Mesenchymal stem cell (in vitro differentiated cells and primary cell): ENCODE measurements at regions not wholly inside any gene's neighbourhood (a gene's known extent, or its start where the extent isn't known, plus 50 kb on each side); places are given as distances from the start of the nearest gene placed in this dataset.

ENCODE experiments used
- DNase-seq: peaks from one replicate; pipeline ENCODE4 v3.0.0-alpha.2; 2013
- H2AFZ ChIP-seq: one replicate; pipeline ENCODE4 v1.6.1; 2013; ENCODE audit warnings: low read depth, mild to moderate bottlenecking, control low read depth, inconsistent platforms, low read length, moderate library complexity
- H2AK5ac ChIP-seq: 2 replicates; pipeline ENCODE4 v1.6.1; 2013; ENCODE audit warnings: low read length, moderate library complexity, mild to moderate bottlenecking, inconsistent platforms; ENCODE audit not compliant: severe bottlenecking
- H2BK120ac ChIP-seq: one replicate; pipeline ENCODE4 v1.6.1; 2013; ENCODE audit warnings: low read depth, mild to moderate bottlenecking, inconsistent platforms, low read length, moderate library complexity
- H2BK12ac ChIP-seq, 2 experiments: one replicate each; pipeline ENCODE4 v1.6.1; 2013; ENCODE audit warnings: inconsistent platforms in 2 of 2, low read length in 2 of 2, mild to moderate bottlenecking in 2 of 2, moderate library complexity in 2 of 2, control low read depth in 1 of 2
- H2BK15ac ChIP-seq: one replicate; pipeline ENCODE4 v1.6.1; 2013; ENCODE audit warnings: mild to moderate bottlenecking, low read depth, inconsistent platforms; ENCODE audit not compliant: poor library complexity, severe bottlenecking
- H2BK5ac ChIP-seq: 2 replicates; pipeline ENCODE4 v1.6.1; 2013; ENCODE audit warnings: low read depth, mild to moderate bottlenecking, low read length, control low read depth, inconsistent platforms; ENCODE audit not compliant: poor library complexity, severe bottlenecking
- H3K14ac ChIP-seq, 2 experiments: one replicate each; pipeline ENCODE4 v1.6.1; 2013; ENCODE audit warnings: inconsistent platforms in 2 of 2, low read length in 2 of 2, control low read depth in 1 of 2, mild to moderate bottlenecking in 1 of 2, moderate library complexity in 1 of 2
- H3K18ac ChIP-seq, 2 experiments: one replicate each; pipeline ENCODE4 v1.6.1; 2013; ENCODE audit warnings: inconsistent platforms in 2 of 2, low read length in 2 of 2, control low read depth in 1 of 2, low read depth in 1 of 2, mild to moderate bottlenecking in 1 of 2
- H3K23ac ChIP-seq, 2 experiments: one replicate each; pipeline ENCODE4 v1.6.1; 2013; ENCODE audit warnings: inconsistent platforms in 2 of 2, low read length in 2 of 2, mild to moderate bottlenecking in 2 of 2, moderate library complexity in 2 of 2, control low read depth in 1 of 2
- H3K27ac ChIP-seq: 2 replicates; pipeline ENCODE4 v1.5.1; 2013; ENCODE audit warnings: mild to moderate bottlenecking, moderate library complexity, low read length, control low read depth, inconsistent platforms; ENCODE audit not compliant: poor library complexity, severe bottlenecking
- H3K27me3 ChIP-seq, 2 experiments: 2 replicates each; pipeline versions ENCODE4 v1.6.1 to v1.7.0; 2013; ENCODE audit warnings: low read length in 2 of 2, mild to moderate bottlenecking in 2 of 2, moderate library complexity in 2 of 2, control low read depth in 1 of 2, inconsistent platforms in 1 of 2; ENCODE audit not compliant: control insufficient read depth in 1 of 2, insufficient read depth in 1 of 2
- H3K36me3 ChIP-seq, 2 experiments: 2 replicates each; pipeline versions ENCODE4 v1.6.1 to v1.7.0; 2013; ENCODE audit warnings: low read length in 2 of 2, control low read depth in 1 of 2, inconsistent platforms in 1 of 2, low read depth in 1 of 2, mild to moderate bottlenecking in 1 of 2; ENCODE audit not compliant: insufficient read depth in 2 of 2, control insufficient read depth in 1 of 2
- H3K4ac ChIP-seq, 2 experiments: one replicate each; pipeline ENCODE4 v1.6.1; 2013; ENCODE audit warnings: inconsistent platforms in 2 of 2, low read length in 2 of 2, mild to moderate bottlenecking in 2 of 2, moderate library complexity in 2 of 2, control low read depth in 1 of 2, low read depth in 1 of 2
- H3K4me1 ChIP-seq: 2 replicates; pipeline ENCODE4 v1.6.1; 2013; ENCODE audit warnings: low read depth, low read length, control low read depth; ENCODE audit not compliant: control insufficient read depth, insufficient read depth
- H3K4me2 ChIP-seq: 2 replicates; pipeline ENCODE4 v1.6.1; 2013; ENCODE audit warnings: low read length, mild to moderate bottlenecking, inconsistent platforms; ENCODE audit not compliant: poor library complexity, severe bottlenecking
- H3K4me3 ChIP-seq, 2 experiments: 2 replicates each; pipeline versions ENCODE4 v1.5.1 to v1.7.0; 2013; ENCODE audit warnings: low read length in 2 of 2, mild to moderate bottlenecking in 2 of 2, control low read depth in 1 of 2, low read depth in 1 of 2; ENCODE audit not compliant: insufficient read depth in 1 of 2
- H3K79me1 ChIP-seq: replicated peaks from 2 replicates; pipeline ENCODE4 v1.6.1; 2013; ENCODE audit warnings: mild to moderate bottlenecking, control low read depth, low read length, inconsistent platforms; ENCODE audit not compliant: poor library complexity, severe bottlenecking
- H3K9ac ChIP-seq: 2 replicates; pipeline ENCODE4 v1.7.0; 2013; ENCODE audit warnings: mild to moderate bottlenecking, low read length, moderate library complexity
- H3K9me3 ChIP-seq: 2 replicates; pipeline ENCODE4 v1.7.0; 2013; ENCODE audit warnings: mild to moderate bottlenecking, low read length; ENCODE audit not compliant: control insufficient read depth
- H4K8ac ChIP-seq: one replicate; pipeline ENCODE4 v1.6.1; 2013; ENCODE audit warnings: inconsistent platforms, mild to moderate bottlenecking, low read length, moderate library complexity
- H4K91ac ChIP-seq: one replicate; pipeline ENCODE4 v1.6.1; 2013; ENCODE audit warnings: mild to moderate bottlenecking, low read length, inconsistent platforms
- WGBS: methylation state at CpG from one replicate; pipeline ENCODE4 v1.1.7; 2013; ENCODE audit warnings: mixed read lengths; 5-methylcytosine and 5-hydroxymethylcytosine counted together

GRCh38 chr10:62540389-62540788 is 166.2 kb downstream of the ZNF365 start:
- Histone ChIP-seq H3K4me2 (no peak overlapping the region), H3K9ac (no peak overlapping the region), H3K4me1 (peaks cover 2% of the 10 kb centered on the region), H4K91ac (no peak overlapping the region), H2AK5ac (no peak overlapping the region), H3K18ac (no peak overlapping the region), H3K9me3 (no peaks in the 10 kb centered on the region), H3K79me1 (no peaks in the 10 kb centered on the region), H2AFZ (no peak overlapping the region), H2BK5ac (no peak overlapping the region), H3K14ac (no peak overlapping the region), H3K36me3 (no peaks in the 10 kb centered on the region), H3K4ac (no peak overlapping the region), H2BK120ac (no peak overlapping the region), H2BK15ac (no peak overlapping the region), H3K27ac (no peak overlapping the region), H4K8ac (no peak overlapping the region), H3K23ac (no peak overlapping the region), H3K4me3 (no peak overlapping the region), H3K27me3 (no peaks in the 10 kb centered on the region), H2BK12ac (no peak overlapping the region)
- DNase-seq: no peak
- 94% methylated on average over 3 of the region's 3 CpGs for WGBS

- Histone ChIP-seq H2AK5ac (no peak overlapping the region), H2BK15ac (no peak overlapping the region), H3K27me3 (no peaks in the 10 kb centered on the region), H2BK12ac (no peak overlapping the region), H3K4me1 (peaks cover 2% of the 10 kb centered on the region), H3K18ac (no peak overlapping the region), H3K9me3 (no peaks in the 10 kb centered on the region), H3K14ac (no peak overlapping the region), H2BK120ac (no peak overlapping the region), H3K9ac (no peak overlapping the region), H2BK5ac (no peak overlapping the region), H3K4me3 (no peak overlapping the region), H3K23ac (no peak overlapping the region), H3K36me3 (no peaks in the 10 kb centered on the region), H3K4ac (no peak overlapping the region), H4K8ac (no peak overlapping the region), H2AFZ (no peak overlapping the region), H3K27ac (no peak overlapping the region), H3K4me2 (no peak overlapping the region), H4K91ac (no peak overlapping the region), H3K79me1 (no peaks in the 10 kb centered on the region)
- 86% methylated on average over 7 of the region's 7 CpGs for WGBS
- DNase-seq: no peak
Observed at GRCh38 chr10:62541811-62542210, 167.6 kb downstream of the ZNF365 start.

- Histone ChIP-seq H3K4me3 (no peak overlapping the region), H3K27ac (no peak overlapping the region), H3K9ac (no peak overlapping the region), H3K9me3 (no peaks in the 10 kb centered on the region), H3K4me2 (no peak overlapping the region), H3K27me3 (no peaks in the 10 kb centered on the region), H2AK5ac (no peak overlapping the region), H3K23ac (no peak overlapping the region), H3K18ac (no peak overlapping the region), H4K8ac (no peak overlapping the region), H3K79me1 (no peaks in the 10 kb centered on the region), H2BK120ac (no peak overlapping the region), H3K4me1 (peaks cover 2% of the 10 kb centered on the region), H2BK12ac (no peak overlapping the region), H3K14ac (no peak overlapping the region), H4K91ac (no peak overlapping the region), H2BK15ac (no peak overlapping the region), H2AFZ (no peak overlapping the region), H2BK5ac (no peak overlapping the region), H3K4ac (no peak overlapping the region), H3K36me3 (no peaks in the 10 kb centered on the region)
- peak; percentile 4 for DNase-seq
- 83% methylated on average over 9 of the region's 9 CpGs for WGBS
Observed at GRCh38 chr10:62543571-62544355, 169.6 kb downstream of the ZNF365 start.

- H3K23ac ChIP-seq: no peak overlapping the region
- H3K18ac ChIP-seq: no peak overlapping the region
- H3K4me2 ChIP-seq: no peak overlapping the region
- H3K27me3 ChIP-seq: no peaks in the 10 kb centered on the region
- no peak overlapping the region for H3K4ac ChIP-seq
- no peak overlapping the region for H3K14ac ChIP-seq
- DNase-seq: peak; percentile 49
- no peak overlapping the region for H2BK12ac ChIP-seq
- WGBS: 79% methylated on average over 3 of the region's 5 CpGs
- H2AFZ ChIP-seq: no peak overlapping the region
- H4K8ac ChIP-seq: no peak overlapping the region
- peak overlapping the region in 1 of 2 experiments; percentile 17 for H3K4me3 ChIP-seq
- peaks cover 2% of the 10 kb centered on the region for H3K4me1 ChIP-seq
- no peaks in the 10 kb centered on the region for H3K79me1 ChIP-seq
- H4K91ac ChIP-seq: no peak overlapping the region
- H2BK15ac ChIP-seq: no peak overlapping the region
- H2BK120ac ChIP-seq: no peak overlapping the region
- H2BK5ac ChIP-seq: no peak overlapping the region
- no peaks in the 10 kb centered on the region for H3K9me3 ChIP-seq
- H3K36me3 ChIP-seq: no peaks in the 10 kb centered on the region
- peak overlapping the region; percentile 61 for H3K9ac ChIP-seq
- no peak overlapping the region for H2AK5ac ChIP-seq
- H3K27ac ChIP-seq: no peak overlapping the region
Observed at GRCh38 chr10:62545160-62546066, 171.2 kb downstream of the ZNF365 start.
